LNCAP (cell line): ENCODE measurements at regions not wholly inside any gene's neighbourhood (a gene's known extent, or its start where the extent isn't known, plus 50 kb on each side); places are given as distances from the start of the nearest gene placed in this dataset.

ENCODE experiments used
- TF ChIP-seq, protein P1 (sequence below): fragments of 450-650 bp; IDR thresholded peaks from 2 replicates; pipeline ENCODE4 v1.5.1; 2017; ENCODE audit warnings: mild to moderate bottlenecking

DNA sequence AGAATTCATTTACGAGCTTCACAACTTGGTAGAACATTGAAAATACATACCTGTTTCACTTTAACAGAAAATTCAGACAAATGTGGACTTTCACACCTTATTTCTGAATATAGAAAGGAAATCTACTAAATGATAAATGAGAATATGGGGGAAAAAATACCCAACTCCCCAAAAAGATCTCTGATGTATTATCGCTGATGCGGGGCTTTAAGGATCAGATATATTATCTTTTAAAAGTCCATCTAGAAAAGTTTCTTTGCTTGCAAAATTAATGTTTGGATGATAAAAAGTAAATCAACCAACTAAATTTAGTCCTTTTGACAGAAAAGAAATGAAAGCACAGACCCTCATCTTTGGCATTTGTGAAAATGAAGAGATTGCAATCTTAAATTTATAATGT is 540.1 kb upstream of the CHAC2 start:
- TF ChIP-seq, protein P1, sequence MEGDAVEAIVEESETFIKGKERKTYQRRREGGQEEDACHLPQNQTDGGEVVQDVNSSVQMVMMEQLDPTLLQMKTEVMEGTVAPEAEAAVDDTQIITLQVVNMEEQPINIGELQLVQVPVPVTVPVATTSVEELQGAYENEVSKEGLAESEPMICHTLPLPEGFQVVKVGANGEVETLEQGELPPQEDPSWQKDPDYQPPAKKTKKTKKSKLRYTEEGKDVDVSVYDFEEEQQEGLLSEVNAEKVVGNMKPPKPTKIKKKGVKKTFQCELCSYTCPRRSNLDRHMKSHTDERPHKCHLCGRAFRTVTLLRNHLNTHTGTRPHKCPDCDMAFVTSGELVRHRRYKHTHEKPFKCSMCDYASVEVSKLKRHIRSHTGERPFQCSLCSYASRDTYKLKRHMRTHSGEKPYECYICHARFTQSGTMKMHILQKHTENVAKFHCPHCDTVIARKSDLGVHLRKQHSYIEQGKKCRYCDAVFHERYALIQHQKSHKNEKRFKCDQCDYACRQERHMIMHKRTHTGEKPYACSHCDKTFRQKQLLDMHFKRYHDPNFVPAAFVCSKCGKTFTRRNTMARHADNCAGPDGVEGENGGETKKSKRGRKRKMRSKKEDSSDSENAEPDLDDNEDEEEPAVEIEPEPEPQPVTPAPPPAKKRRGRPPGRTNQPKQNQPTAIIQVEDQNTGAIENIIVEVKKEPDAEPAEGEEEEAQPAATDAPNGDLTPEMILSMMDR, result no peak

DNA sequence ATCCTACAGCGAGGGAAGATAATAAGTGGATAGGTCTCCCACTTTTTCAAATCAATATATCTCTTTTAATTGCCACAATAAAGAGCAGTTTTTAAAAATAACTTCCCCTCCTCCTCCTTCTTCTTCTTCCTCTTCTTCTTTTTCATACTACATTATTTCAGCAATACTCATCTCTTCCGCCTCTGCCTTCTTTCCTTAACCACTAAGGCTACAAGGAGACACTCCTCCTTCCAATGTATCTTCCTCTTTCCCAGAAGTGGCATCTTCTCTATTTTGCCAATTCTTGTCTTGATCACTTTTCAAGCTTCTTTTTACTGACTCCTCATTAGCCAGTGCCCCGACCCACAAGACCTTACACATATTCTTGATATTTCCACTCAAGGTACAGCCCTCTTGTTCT is 546.6 kb upstream of the CHAC2 start:
- TF ChIP-seq, protein P1, result no peak

DNA sequence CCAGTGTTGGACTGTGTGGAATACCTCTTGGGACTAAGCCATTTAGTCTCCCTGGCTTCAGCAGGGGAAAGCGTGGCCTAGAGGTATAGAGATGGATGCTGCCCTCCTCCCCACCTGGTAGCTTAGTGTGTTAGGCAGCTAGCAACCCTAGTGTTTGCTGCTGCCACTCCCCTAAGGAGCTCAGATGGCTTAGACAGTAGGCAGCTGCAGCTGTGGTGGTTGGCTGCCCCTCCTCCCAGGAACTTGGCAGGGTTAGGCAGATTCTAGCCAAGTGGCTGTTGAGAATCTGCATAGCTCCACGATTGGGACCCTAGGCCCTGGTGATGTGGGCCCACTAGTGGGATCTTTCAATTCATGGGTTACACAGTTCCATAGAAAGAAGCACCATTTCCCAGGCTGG is 550.4 kb upstream of the CHAC2 start:
- TF ChIP-seq, protein P1, result no peak

DNA sequence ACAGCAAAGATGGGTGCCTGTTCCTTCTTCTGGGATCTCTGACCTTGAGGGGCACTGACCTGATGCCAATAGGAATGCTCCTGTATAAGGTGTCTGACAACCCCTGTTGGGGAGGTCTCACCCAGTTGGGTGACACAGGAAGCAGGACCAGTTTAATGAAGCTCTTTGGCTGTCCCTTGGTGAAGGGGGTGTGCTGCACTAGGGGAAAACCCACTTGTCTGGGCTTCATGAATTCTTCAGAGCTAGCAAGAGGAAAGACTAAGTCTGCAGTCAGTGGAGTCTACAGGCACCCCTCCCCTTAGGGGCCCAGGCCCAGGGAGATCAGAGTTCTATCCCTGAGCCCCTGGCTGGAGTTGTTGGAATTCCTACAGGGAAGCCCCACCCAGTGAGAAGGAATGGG is 550.8 kb upstream of the CHAC2 start:
- TF ChIP-seq, protein P1, result no peak

GRCh38 chr2:53212576-53212975 is 555.0 kb upstream of the CHAC2 start:
- TF ChIP-seq, protein P1, result no peak

- TF ChIP-seq, protein P1, result no peak
These were observed 556.3 kb upstream of the CHAC2 start for GRCh38 chr2:53211201-53211774.

- TF ChIP-seq, protein P1, result no peak
These were observed 557.1 kb upstream of the CHAC2 start for GRCh38 chr2:53210538-53210937.
